HG02759 (cell line): ENCODE measurements at regions not wholly inside any gene's neighbourhood (a gene's known extent, or its start where the extent isn't known, plus 50 kb on each side); places are given as distances from the start of the nearest gene placed in this dataset.

Experiments
- ATAC-seq: cut with Tn5 transposase; IDR thresholded peaks from one replicate; pipeline ENCODE4 v1.9.1; 2021; ENCODE audit warnings: mild to moderate bottlenecking, moderate library complexity; ENCODE audit not compliant: unreplicated experiment

DNA sequence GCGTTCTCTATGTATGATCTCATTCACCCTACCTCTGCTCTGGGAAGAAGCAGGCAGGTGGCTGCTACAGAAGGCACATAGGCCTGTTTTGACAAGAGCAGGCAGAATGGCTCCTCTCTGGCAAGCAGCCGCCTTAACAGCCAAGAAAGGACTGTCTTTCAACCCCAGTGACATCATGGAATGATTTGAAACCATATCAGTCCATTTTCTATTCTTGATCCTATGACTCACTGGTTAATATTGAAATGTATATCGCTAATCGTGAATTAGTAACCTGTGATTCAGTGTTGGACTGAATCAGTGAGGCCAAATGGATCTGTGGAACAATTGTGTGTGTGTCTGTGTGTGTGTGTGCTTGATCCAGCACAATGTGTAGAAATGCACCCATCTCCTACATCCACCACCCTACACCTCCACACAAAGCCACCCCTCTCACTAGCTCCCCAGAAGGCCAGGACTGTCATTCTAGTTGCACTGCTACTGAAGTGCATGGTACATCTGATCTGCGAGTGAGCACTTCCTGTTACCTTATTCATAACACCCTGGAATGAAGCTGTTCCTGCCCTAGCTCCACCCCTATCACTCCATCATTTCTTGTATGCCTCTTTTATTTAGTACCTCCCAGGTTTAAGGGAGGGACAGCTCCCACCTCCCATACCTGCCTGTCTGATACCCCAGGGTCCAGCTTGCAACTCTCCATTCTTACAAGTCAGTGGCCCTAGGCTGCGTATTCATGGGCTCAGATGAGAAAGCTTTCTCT, 460.0 kb downstream of the FOXO1 start:
- peak; percentile 53 for ATAC-seq

DNA sequence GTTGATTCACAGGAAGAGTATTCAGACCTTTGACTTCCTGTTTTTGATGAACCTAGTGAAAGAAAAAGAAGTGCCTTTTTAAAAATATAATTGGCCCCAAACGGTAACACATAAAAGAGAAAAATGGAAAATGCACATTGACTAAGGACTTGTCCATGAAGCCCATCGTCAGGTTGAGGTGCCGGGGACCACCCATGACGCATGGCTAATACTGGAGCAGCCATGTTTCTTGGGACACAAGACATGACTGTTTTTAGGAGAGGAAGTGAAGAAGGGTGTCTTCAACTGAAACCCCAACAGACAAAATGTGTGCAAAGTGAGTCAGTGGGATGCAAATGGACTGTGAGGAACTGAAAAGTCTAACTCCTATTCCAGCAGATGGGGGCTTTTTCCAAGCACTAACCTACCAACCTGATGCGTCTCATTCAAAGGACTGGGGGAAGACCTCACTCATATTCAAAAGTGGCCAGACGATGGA, 459.4 kb downstream of the FOXO1 start:
- ATAC-seq = peak; percentile 76

DNA sequence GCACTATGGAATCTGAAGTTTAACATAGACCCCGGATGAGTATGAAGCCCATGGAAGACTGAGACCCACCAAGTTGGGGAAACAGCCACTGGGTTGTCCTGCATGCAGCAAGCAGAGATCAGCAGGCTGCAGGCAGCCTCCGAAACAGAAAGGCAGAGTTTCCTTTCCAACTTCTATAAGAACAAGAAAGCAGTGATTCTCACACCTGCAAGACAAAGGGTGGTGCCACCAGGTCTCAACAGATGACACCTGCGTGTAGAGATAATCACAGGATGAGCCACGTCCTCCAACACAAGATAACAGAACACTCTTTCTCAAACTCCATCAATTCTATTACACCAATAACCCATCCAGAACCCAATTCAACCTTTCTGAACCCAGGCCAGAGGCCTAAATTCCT, 457.9 kb downstream of the FOXO1 start:
- no peak for ATAC-seq

DNA sequence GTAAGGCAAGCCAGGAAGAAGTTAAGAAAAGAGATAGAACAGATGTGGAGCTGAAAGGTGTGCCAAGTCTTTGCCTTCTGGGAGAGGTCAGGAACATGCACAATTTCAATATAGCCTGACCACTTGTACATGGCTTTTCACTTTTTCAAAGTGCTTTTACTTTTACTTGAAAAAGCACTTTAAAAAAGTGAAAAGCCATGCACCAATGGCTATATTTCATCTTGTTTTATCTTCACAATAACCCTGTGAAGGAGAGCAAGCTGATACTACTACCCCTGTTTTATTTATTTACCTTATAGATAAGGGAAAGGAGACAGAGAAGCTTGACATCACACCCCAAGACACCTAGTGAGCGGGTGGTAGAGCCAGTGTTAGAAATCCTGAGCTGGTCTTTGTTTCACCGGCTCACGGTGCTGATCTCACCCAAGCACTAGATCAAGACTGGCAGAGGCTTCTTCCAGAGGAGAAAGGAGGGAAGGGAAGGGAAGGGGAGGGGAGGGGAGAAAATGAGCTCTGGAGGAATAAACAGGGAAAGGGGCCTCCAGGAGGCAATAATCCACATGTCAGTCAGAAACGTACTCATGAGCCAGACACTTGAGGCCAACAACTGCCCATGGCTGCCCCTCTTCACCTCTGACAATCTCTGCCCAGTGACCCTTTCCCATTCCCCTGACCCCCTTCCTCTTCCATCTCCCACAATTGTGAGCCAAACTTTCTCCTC, 455.4 kb downstream of the FOXO1 start:
- ATAC-seq = no peak

DNA sequence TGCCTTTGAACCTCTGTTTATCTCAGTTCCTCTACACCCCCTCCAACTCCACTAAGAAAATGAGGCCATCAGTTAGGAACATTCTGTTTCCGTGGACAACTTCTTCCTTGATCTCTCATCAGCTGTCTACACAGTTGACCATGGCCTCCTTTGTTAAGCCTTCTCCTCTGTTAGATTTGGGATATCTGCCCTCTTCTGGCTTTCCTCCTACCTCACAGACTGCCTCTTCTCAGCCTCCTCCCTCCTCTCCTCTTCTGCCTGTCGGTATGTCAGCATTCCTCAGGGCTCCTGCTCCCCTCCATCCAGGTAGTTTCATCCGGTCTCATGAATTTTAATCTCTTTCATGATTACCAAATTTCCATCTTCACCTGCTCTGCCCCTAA, 454.9 kb downstream of the FOXO1 start:
- ATAC-seq = no peak

DNA sequence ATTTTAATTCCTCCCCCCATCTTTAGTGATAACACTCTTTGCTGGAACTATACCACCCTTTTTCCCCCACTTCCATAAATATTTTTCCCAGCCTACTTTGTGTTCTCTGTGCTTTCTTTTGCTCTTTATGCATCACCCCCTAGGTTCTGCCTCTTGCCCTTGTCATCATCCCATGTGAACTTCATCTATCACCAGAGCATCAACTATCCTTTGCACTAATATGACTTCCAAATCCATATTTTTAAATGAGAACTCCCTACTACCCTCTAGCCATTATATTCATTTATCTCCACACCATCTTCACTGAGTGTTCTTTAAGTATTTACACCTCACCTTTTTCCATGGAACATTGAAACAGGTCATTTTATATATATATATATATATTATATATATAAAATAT, 452.7 kb downstream of the FOXO1 start:
- no peak for ATAC-seq

DNA sequence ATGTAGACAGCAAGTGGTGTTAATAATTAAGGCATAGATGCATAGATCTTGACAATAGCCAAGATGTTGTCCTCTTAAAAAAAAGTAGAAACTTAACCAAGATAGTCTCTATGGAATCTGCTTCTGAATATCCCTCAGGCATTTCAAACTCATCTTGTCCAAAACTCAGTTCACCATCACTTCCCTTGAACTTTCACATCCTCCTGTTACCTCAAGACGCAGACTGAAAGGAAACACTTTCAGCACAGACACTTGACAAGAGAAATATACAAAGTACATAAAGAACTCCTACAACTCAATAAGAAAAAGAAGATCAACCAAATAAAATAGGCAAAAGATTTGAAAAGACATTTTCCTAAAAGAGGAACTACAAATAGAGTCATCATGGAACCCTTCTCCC, 451.1 kb downstream of the FOXO1 start:
- ATAC-seq = no peak

DNA sequence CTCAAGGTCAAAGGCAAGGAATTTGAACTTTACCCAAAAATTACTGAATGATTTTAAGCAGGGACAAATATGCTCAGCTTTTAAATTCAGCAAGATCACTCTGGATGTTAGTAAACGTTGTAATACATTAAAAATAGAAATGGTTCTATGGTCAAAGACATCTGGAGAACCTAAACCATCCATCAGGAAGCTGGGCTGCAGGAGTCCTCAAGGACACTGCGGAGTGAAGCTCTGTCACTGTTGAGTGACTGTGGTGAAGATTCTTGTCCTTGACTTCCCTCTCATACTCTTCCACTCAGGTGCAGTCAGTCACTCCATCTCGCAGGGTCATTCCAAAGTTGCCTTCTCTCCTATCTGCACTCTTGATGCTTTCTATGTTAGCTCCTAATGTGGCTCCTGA, 450.7 kb downstream of the FOXO1 start:
- no peak for ATAC-seq

DNA sequence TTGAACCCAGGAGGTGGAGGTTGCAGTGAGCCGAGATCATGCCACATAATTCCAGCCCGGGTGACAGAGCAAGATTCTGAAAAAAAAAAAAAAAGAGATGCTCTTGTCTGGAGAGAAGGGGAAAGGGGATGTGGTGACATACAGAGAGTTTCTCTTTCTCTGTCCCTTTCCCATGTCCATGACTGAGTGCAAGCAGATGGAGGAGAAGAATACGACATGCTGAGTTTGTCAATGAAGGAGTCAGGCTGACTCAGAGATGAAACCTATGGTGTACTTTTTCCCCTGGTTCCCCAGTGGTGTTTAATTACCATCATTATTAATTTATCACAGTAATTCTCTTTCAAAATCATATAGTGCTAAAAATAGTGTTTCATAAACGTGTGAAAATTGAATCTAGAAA, 448.8 kb downstream of the FOXO1 start:
- no peak for ATAC-seq

DNA sequence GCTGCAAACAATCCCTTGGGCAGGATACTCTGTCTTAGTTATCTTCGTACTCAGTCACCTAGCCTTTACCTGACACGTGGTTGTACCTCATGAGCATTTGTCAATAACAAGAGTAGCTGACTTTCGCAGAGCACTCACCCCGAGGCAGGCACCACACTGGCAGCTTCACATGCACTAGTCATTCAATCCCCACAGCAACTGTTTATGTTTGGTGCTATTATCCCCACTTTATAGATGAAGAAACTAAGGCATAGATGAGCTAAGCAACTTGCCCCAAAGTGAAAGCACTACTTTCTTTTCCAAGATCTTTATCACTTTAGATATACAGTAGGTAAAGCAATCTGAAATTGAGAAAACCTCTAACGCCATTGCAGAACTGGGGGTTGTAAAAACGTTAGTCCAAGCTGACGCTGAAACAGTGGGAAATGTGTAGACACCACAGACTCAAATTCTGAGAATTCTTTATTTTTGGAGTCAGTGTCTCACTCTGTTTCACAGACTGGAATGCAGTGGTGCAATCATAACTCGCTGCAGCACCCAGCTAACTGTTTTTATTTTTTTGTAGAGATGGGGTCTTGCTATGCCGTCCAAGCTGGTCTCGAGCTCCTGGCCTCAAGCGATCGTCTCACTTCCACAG, 446.0 kb downstream of the FOXO1 start:
- no peak for ATAC-seq

DNA sequence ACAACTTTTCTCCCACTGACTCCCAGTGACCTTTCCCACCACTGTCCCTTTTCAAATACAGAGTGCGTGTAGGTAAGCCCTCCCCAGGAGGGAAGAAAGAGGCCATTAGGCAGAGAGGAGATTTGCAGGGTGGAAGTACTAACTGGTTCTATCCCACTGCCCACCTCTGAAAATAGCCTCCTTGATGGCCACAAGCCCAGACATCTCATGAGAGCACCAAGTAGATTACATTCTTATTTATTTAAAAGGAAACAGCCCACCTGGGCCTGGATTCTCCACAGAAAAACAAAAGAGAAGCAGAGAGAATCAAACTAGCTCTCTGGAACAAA, 445.3 kb downstream of the FOXO1 start:
- ATAC-seq = no peak

DNA sequence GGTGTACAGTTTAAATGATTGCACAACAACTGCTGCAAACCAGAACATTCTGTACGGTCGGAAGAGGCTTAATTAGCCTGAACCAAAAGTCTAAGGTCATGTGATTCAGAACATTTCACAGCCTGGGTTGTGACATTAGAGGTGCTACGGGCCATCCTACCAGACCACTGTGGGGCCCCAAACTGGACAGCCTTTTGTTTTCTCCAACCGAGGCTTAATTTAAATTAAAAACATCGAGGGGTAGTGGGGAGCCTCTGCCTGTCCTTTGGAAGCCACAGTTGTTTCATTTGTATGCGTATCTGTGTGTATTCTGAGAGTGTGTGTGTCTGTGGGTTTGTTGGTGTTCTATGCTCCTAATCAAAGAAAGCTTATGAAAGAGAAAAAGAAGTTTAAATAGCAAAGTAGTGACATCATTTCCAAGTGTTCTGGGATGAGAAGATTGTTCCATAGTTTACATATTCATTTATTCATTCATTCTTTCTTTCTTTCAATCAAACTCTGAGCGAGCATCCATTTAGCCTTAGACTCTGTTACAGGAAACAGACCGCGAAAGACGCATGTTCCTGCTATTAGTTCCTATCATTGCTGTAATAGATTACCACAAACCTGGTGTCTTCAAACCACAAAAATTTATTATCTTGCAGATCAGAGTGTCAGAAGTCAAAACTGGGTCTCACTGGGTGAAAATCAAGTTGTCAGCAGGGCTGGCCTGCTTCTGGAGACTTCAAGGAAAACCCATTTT, 444.8 kb downstream of the FOXO1 start:
- no peak for ATAC-seq

DNA sequence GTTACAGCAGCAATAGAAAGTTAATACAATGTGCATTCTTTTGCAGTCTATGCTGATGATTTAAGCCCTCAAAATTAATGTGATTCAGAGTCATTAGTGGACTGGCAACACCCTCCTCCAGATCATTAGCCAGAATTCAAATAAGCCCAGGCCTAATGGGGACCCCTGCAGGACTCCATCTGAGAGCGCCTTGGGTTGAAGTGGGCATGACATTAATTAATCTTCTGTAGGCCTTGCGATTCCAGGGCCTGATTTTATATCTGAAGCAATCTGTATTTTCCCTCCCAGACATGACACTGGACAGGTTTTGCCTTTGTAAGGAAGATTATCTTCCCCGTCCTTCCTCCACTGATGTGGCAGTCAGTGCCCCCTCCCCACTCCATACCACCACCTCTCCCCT, 442.9 kb downstream of the FOXO1 start:
- ATAC-seq = no peak

DNA sequence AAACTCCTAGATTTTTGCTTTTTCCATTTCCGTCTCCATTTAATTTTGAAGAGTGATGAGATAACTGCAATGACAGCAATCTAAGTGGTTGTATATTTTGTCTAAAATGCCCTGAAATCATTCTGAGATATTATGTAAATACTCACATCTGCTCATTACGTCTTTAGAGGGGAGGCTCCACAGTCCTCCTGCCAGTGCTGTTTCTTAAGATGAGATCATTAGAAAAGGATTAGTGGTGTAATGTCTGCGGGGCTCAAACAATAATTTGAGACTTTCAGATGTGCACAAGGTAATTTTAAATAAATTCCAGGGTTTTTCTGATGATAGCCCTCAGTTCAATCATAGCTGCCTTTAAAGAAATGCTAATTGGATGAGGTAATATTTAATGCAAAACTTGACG, 437.9 kb downstream of the FOXO1 start:
- ATAC-seq = no peak

DNA sequence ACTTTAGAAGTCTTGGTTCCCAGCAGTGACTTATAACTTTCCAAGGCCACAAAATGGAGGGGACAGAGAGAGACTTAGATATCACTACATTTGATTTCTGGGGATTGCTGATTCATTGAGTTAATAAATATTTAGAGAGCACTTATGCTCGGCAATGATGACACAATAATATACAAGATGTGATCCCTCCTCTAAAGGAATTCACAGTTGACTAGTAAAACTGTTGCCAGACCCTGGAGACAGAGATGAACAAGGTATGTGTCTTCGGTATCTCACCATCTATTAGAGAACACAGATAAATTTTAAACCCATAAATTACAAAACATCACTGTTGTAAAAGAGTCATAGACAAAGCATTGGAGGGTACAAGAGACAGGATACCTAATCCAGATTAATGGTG, 437.5 kb downstream of the FOXO1 start:
- ATAC-seq = no peak

DNA sequence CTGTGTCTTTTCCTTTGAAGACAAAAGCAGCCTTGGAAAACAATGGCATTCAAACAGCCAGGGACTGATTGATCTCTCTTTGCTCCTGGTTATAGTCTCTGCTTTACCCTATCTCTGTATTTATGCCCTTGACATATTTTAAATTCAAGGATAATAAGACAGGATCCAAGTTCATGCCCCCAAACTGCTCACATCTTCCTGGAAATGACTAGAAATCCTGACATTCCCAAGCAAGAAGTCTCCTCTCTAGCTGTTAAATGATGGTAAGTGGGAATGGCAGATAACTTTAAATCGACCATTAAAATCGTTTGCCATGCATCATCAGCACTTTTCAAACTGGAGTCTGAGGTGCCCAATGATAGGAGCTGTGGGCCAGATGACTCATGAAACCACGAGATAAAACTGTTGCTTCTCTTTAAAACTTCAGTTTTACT, 435.6 kb downstream of the FOXO1 start:
- ATAC-seq = no peak

DNA sequence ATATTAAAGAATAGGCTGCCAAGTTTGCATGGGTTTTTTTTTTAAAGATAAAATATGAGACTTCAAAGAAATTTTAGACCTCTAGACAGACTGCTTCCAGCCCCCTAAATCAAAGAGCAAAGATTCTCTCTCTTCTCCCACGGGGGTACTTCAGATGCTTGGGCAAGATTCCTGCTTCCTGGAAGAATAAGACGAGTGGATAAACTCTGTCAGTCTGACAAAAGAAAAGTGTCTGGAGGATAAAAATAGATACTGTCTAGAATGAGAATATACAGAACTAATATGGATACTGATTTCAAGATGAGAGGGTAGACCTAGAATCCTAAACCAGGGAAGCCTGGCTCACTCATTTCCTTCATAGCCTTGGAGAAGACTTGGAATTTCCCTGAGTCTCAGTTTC, 435.1 kb downstream of the FOXO1 start:
- no peak for ATAC-seq

DNA sequence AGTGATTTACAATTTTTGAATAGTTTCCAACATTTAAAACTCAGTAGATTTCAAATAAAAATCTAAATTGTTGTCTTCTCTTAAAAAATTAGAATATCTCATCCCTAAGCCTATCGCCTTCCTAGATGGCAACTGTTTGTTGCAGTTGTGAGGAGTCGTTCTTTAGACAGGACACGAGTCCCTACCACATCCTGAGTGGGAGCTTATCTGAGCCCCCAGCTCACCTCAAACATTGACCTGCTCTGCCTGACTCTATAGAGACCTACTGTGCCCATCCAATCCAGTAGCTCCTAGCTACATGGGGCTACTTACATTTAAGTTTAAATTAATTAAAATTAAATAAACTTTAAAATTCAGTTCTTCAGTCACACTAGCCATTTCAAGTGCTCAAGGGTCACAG, 434.7 kb downstream of the FOXO1 start:
- ATAC-seq = no peak

DNA sequence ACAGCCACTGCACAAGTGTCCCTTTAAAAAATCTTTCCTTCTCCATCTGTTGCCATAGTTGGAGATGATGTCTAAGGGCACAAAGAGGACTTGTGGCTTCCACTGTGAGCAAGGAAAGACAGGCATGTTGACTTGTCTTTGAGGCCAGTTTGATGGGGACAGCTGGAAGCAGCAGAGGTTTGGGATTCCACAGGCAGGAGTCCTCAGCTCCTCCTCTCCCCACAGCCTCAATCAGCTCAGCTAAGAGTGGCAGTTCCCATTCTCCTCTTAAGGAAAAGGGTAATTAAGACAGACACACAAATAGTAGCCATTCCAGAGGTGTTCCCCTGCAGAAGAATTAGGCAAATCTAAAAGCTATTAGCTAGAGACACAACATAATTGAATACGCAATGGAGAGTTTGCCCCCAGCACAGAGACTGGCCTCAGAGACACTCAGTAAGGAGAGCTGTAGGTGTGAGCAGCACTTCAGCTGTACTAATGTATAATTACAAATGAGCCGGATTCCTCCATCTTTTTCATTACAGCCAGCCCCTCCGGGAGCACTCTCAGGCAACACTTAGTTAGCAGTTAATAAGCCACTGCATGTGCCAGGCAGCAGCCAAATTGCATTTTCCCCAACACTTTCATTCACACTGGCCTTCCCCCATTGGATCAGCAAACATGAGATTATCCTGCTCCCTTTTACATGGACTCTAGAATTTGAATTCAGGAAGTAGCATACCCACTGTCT, 434.0 kb downstream of the FOXO1 start:
- no peak for ATAC-seq

DNA sequence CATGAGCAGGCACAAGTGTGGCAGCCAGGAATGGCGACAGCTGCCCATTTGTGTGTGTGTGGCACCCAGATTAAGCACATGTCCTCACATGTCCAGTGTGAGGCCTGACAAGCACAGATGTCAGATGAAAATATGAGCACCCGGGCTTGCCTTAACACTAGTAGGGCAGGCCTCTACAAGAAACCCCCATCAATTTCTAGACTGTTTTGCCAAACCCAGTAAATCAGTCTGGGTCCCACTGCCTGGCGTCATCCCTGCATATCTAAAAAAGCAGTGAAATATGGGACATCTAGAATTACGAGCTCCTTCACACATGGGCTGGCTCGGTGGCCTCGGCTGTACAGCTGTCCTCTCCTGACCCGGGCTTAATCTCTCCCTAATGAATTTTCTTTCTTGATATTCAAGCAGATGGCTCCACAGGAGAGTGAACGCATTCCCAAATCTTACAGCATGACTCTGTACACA, 432.7 kb downstream of the FOXO1 start:
- ATAC-seq = no peak
